Prostate gland (tissue), 2 donors: ENCODE measurements at regions not wholly inside any gene's neighbourhood (a gene's known extent, or its start where the extent isn't known, plus 50 kb on each side); places are given as distances from the start of the nearest gene placed in this dataset.

ENCODE experiments used
- CTCF ChIP-seq, 4 experiments: fragments of 200-600 bp in 2 of 4; fragments of 450-650 bp in 2 of 4; sonication (generic) in 2 of 4; IDR thresholded peaks; 1 replicate in 3 of 4; 2 replicates in 1 of 4; pipeline ENCODE4 v1.5.1; 2016 to 2019; ENCODE audit warnings: antibody characterized with exemption in 4 of 4, mild to moderate bottlenecking in 2 of 4, moderate library complexity in 2 of 4
- POLR2A ChIP-seq: fragments of 450-650 bp; IDR thresholded peaks from one replicate; pipeline ENCODE4 v1.6.1; 2016; ENCODE audit warnings: antibody characterized with exemption, mild to moderate bottlenecking
- POLR2AphosphoS5 ChIP-seq: sonication (generic); formaldehyde crosslinking; IDR thresholded peaks from one replicate; pipeline ENCODE4 v1.6.1; 2017; ENCODE audit warnings: antibody characterized with exemption

DNA sequence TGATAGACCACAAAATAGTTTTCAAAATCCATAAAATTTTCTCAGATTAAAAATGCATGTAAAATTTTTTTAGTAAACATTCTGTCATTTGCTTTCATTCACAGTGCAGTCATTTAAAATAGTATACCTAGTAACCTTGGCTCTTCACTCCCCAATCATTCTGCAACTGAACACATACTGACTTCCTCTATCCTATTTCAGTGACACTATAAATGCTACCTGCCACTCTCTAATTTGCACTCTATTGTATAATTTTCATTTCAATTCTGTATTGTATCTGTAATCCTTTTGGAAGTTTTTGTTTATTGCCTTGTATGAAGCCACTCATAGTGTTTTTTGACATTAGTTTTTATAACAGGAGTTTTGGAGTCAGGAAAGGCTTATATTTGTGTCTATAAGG, 1029.1 kb upstream of the NCAM2 start:
- no peak for TF ChIP-seq POLR2A
- TF ChIP-seq CTCF (IDR thresholded peaks at IDR 0.05) = no peak
- TF ChIP-seq POLR2AphosphoS5 = no peak
